GM23248 (cell line): ENCODE measurements at regions not wholly inside any gene's neighbourhood (a gene's known extent, or its start where the extent isn't known, plus 50 kb on each side); places are given as distances from the start of the nearest gene placed in this dataset.

Experiments
- DNase-seq: peaks from one replicate; pipeline ENCODE4 v3.0.0-alpha.2; 2015
- H2AFZ ChIP-seq: fragments of 200-600 bp; sonication (generic); 2 replicates; pipeline ENCODE4 v1.6.1; 2016; ENCODE audit warnings: antibody characterized with exemption
- H3F3A ChIP-seq: fragments of 200-600 bp; sonication (generic); 2 replicates; pipeline ENCODE4 v1.6.1; 2016; ENCODE audit warnings: mild to moderate bottlenecking, antibody characterized with exemption, mixed run types; ENCODE audit not compliant: insufficient read depth
- H3K27ac ChIP-seq: fragments of 200-600 bp; sonication (generic); 2 replicates; pipeline ENCODE4 v1.5.1; 2016; ENCODE audit warnings: mild to moderate bottlenecking
- H3K27me3 ChIP-seq: fragments of 200-600 bp; sonication (generic); replicated peaks from 2 replicates; pipeline ENCODE4 v1.6.1; 2016; ENCODE audit warnings: mild to moderate bottlenecking; ENCODE audit not compliant: insufficient read depth
- H3K36me3 ChIP-seq: fragments of 200-600 bp; sonication (generic); 2 replicates; pipeline ENCODE4 v1.6.1; 2016; ENCODE audit warnings: low read depth, mild to moderate bottlenecking
- H3K4me1 ChIP-seq: fragments of 200-600 bp; sonication (generic); 2 replicates; pipeline ENCODE4 v1.6.1; 2016; ENCODE audit warnings: mild to moderate bottlenecking; ENCODE audit not compliant: insufficient read depth
- H3K4me2 ChIP-seq: fragments of 200-600 bp; sonication (generic); one replicate; pipeline ENCODE4 v1.6.1; 2016; ENCODE audit warnings: mild to moderate bottlenecking; ENCODE audit not compliant: unreplicated experiment
- H3K4me3 ChIP-seq: fragments of 200-600 bp; sonication (generic); 2 replicates; pipeline ENCODE4 v1.5.1; 2016; ENCODE audit warnings: mild to moderate bottlenecking
- H3K79me2 ChIP-seq: fragments of 200-600 bp; sonication (generic); 2 replicates; pipeline ENCODE4 v1.6.1; 2016; ENCODE audit warnings: mild to moderate bottlenecking; ENCODE audit not compliant: insufficient read depth
- H3K9ac ChIP-seq: fragments of 200-600 bp; sonication (generic); 2 replicates; pipeline ENCODE4 v1.6.1; 2016; ENCODE audit warnings: mild to moderate bottlenecking
- H3K9me2 ChIP-seq: fragments of 200-600 bp; sonication (generic); 2 replicates; pipeline ENCODE4 v1.6.1; 2016; ENCODE audit warnings: mixed run types, mild to moderate bottlenecking, moderate library complexity; ENCODE audit not compliant: insufficient read depth
- H3K9me3 ChIP-seq: fragments of 200-600 bp; sonication (generic); one replicate; pipeline ENCODE4 v1.6.1; 2017; ENCODE audit warnings: low read depth
- H4K20me1 ChIP-seq: fragments of 200-600 bp; sonication (generic); 2 replicates; pipeline ENCODE4 v1.6.0; 2016; ENCODE audit not compliant: insufficient read depth
- EZH2 ChIP-seq: fragments of 200-600 bp; sonication (generic); IDR thresholded peaks from 2 replicates; pipeline ENCODE4 v1.6.1; 2018; ENCODE audit warnings: antibody characterized with exemption, mild to moderate bottlenecking; ENCODE audit not compliant: insufficient read depth, poor library complexity, severe bottlenecking
- EZH2phosphoT487 ChIP-seq: fragments of 200-600 bp; sonication (generic); IDR thresholded peaks from 2 replicates; pipeline ENCODE4 v1.6.1; 2018; ENCODE audit warnings: antibody characterized with exemption, moderate library complexity, mild to moderate bottlenecking, low read depth; ENCODE audit not compliant: insufficient read depth
- WGBS, 2 experiments: methylation state at CpG; one replicate each; pipeline ENCODE4 v1.1.6; 2015 to 2017; ENCODE audit warnings: low lambda C conversion rate in 2 of 2, low coverage in 1 of 2; ENCODE audit errors: missing lambda C conversion rate in 2 of 2; 5-methylcytosine and 5-hydroxymethylcytosine counted together
- in situ Hi-C: fragments of 300-500 bp; cut with MboI; formaldehyde crosslinking; loops from 2 replicates; pipeline ENCODE4 v1.15.0; 2020

DNA sequence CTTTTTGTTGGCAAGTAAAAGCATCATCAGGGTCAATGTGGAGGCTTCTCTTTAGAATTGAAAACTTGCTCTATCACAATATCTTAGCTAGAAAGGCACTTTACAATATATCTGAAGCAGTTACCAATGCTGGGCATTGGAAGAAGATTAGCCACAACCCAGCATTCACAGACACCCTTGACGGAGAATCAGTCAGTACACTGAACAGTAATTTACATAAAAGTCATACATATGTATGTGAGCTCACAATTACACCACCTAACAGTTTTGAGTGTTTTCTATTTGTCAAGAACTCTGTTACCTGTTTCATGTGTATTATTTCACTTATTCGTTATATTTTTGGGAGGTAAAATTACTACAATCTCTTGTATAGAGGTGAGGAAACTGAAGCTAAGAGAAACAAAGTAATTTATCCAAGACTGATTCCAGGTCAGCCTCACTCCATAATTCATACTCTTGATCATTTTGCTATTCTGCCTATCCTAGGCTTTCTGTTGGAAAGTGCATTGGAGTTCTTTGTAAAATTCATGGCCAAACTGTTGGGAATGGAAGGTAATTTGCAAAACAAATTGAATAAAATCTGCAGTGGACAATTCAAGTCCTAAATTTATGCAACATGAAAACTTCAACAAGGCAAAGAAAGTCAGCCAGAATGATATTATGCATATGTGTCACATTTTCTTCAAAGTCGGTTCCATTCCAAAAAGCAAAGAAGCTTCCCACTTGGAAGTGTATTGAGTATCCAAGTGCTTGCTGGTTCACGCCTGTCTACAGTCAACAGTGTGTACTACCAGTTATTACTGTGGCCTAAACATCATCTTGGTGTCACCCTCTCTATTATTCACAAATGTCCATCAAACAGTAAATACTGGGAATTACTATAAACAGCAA is 223.7 kb upstream of the SEMA6D start:
- Histone ChIP-seq H3K9me3 (no peaks in the 10 kb centered on the region), H4K20me1 (no peaks in the 10 kb centered on the region), H3K4me2 (no peak overlapping the region), H3K27ac (no peak overlapping the region), H3K36me3 (no peaks in the 10 kb centered on the region), H3K79me2 (no peaks in the 10 kb centered on the region), H3F3A (no peaks in the 10 kb centered on the region), H3K27me3 (no peaks in the 10 kb centered on the region), H3K9me2 (no peaks in the 10 kb centered on the region), H3K4me3 (no peak overlapping the region), H3K9ac (no peak overlapping the region), H2AFZ (no peak overlapping the region), H3K4me1 (no peaks in the 10 kb centered on the region)
- DNase-seq, result no peak
- no peak for TF ChIP-seq EZH2
- no peak for TF ChIP-seq EZH2phosphoT487
- 43 to 48% methylated on average over 4 of the region's 4 CpGs for WGBS, 2 experiments
- in situ Hi-C loops, result no loop called here

DNA sequence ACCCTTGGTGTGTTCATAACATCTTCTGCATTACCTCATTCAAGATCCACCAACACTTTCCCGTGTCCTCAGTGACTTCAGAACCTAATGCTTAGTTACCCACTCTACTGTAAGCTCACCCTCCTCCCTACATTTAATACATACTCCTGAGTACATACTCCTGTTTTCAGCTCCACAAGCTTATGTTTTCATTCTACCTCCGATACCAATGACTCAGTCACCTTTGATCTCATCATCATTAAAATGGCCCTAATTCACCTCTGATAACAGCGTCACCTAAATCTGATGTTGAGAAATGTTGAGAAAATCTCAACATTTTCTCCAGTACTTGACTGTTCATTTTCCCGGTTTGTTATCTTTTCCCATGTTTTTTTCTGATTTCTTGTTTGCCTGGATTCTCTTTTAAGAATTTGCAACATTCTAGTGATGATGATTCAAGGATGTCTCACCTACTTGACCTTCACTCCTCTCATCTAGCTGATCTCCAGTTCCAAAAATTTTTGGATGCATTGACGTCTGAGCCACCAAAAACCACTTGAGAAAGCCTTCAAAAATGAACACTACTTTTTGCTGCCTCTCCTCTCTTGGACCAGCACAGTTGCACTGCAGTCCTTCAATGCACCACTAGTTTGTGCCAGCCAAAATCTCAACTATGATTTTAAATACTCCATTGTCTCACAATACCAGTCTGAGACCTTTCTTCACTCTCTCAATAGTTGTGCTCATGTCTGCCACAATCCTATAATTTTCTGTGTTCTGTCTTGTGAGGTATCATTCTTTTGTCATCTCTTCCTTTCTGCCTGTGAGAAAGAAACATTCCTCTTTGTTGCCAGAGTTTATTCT is 220.7 kb upstream of the SEMA6D start:
- WGBS, 2 experiments, result 64 to 66% methylated on average over 5 of the region's 5 CpGs
- Histone ChIP-seq H3K27ac (no peak overlapping the region), H3K36me3 (no peaks in the 10 kb centered on the region), H3K9ac (no peak overlapping the region), H3F3A (no peaks in the 10 kb centered on the region), H3K9me2 (no peaks in the 10 kb centered on the region), H3K4me3 (no peak overlapping the region), H4K20me1 (no peaks in the 10 kb centered on the region), H3K79me2 (no peaks in the 10 kb centered on the region), H3K4me2 (no peak overlapping the region), H3K9me3 (no peaks in the 10 kb centered on the region), H3K4me1 (no peaks in the 10 kb centered on the region), H2AFZ (no peak overlapping the region), H3K27me3 (no peaks in the 10 kb centered on the region)
- in situ Hi-C loops, result no loop called here
- peak; percentile 17 for DNase-seq
- TF ChIP-seq EZH2 (no peak), EZH2phosphoT487 (no peak)

DNA sequence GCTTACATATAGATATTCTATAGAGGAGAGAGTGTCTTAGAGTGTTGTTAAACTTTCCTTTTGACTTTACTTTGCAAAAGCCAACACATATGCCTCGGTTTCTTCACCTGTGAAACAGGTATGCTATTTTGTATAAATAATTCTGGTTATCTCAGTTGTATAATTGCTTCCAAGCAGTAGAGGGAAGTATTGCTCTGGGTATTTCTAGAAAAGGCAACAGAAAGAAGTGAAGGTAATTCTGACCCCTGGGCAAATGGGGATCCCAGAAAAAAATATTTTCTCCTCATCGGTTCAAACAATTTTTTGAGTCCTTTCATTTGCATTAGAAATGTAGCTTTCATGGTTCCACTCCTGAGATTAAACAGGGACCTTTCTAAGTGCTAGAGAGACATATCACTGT is 216.5 kb upstream of the SEMA6D start:
- no peaks in the 10 kb centered on the region for H3K79me2 ChIP-seq
- H2AFZ ChIP-seq, result no peak overlapping the region
- H3K27me3 ChIP-seq, result no peaks in the 10 kb centered on the region
- WGBS, 2 experiments, result 50 to 52% methylated on average over 2 of the region's 2 CpGs
- H3K27ac ChIP-seq, result no peak overlapping the region
- no peaks in the 10 kb centered on the region for H3K9me3 ChIP-seq
- DNase-seq, result no peak
- TF ChIP-seq EZH2, result no peak
- no peak for TF ChIP-seq EZH2phosphoT487
- H3K36me3 ChIP-seq, result no peaks in the 10 kb centered on the region
- no peaks in the 10 kb centered on the region for H3F3A ChIP-seq
- no peaks in the 10 kb centered on the region for H3K4me1 ChIP-seq
- in situ Hi-C loops, result no loop called here
- H3K4me2 ChIP-seq, result no peak overlapping the region
- no peak overlapping the region for H3K4me3 ChIP-seq
- no peaks in the 10 kb centered on the region for H4K20me1 ChIP-seq
- H3K9ac ChIP-seq, result no peak overlapping the region
- no peaks in the 10 kb centered on the region for H3K9me2 ChIP-seq

DNA sequence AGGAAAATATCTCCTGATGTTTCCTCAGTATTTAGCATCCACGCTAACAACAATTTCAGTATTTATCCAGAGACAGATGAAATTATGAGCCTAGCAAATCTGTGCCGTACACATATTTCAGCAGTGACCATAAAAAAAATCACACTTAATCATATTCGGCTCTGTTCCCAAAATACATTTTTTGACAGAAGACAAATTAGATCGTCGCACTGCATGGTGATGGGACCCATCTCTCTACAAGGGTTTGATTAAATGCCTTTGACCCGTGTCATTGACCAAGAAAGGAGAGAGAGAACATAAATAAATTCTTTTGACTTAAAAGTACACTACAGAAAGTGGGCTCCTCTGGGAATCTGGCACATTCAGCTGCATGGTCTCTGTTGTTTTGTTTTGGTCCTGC is 215.3 kb upstream of the SEMA6D start:
- Histone ChIP-seq H3K9me2 (no peaks in the 10 kb centered on the region), H3K79me2 (no peaks in the 10 kb centered on the region), H4K20me1 (no peaks in the 10 kb centered on the region), H3K9me3 (no peaks in the 10 kb centered on the region), H3K36me3 (no peaks in the 10 kb centered on the region), H3K4me2 (no peak overlapping the region), H3F3A (no peaks in the 10 kb centered on the region), H3K4me1 (no peaks in the 10 kb centered on the region), H2AFZ (no peak overlapping the region), H3K9ac (no peak overlapping the region), H3K27ac (no peak overlapping the region), H3K27me3 (no peaks in the 10 kb centered on the region), H3K4me3 (no peak overlapping the region)
- in situ Hi-C loops, result no loop called here
- no peak for DNase-seq
- TF ChIP-seq EZH2 (no peak), EZH2phosphoT487 (no peak)
- WGBS, 2 experiments, result 62 to 66% methylated on average over 6 of the region's 6 CpGs
